SK-N-SH (cell line): ENCODE measurements at regions not wholly inside any gene's neighbourhood (a gene's known extent, or its start where the extent isn't known, plus 50 kb on each side); places are given as distances from the start of the nearest gene placed in this dataset.
A peak's percentile ranks its signal among the peaks of the same experiment; 100 is the strongest.

Experiments
- CTCF ChIA-PET: fragments of 300-600, 350-600 bp; formaldehyde crosslinking; extraction: SDS; loops from one replicate; lab custom pipeline; 2021; lab: Yijun Ruan, JAX
- POLR2A ChIA-PET: fragments of 350-600 bp; sonication (Branson Sonifier 250); formaldehyde crosslinking; extraction: SDS; loops from one replicate; lab custom pipeline; 2020; ENCODE audit warnings: antibody characterized with exemption, inconsistent platforms; lab: Yijun Ruan, JAX
- DNase-seq: peaks from one replicate; pipeline ENCODE4 v3.0.0; 2012
- H2AFZ ChIP-seq: fragments of 200-600 bp; sonication (generic); 2 replicates; pipeline ENCODE4 v1.8.1; 2016; ENCODE audit warnings: antibody characterized with exemption, mild to moderate bottlenecking, low read depth
- H3F3A ChIP-seq: fragments of 200-600 bp; sonication (generic); replicated peaks from 2 replicates; pipeline ENCODE3; 2016; ENCODE audit warnings: antibody characterized with exemption, mild to moderate bottlenecking; ENCODE audit not compliant: insufficient read depth
- H3K27ac ChIP-seq, 2 experiments: fragments of 200-500 bp in 1 of 2; fragments of 200-600 bp in 1 of 2; sonication (Bioruptor generic) in 1 of 2; sonication (generic), shearing (Covaris generic) in 1 of 2; 2 replicates each; pipeline versions ENCODE4 v1.5.1 to v1.6.1; 2014 to 2016; ENCODE audit warnings: low read depth in 2 of 2, inconsistent platforms in 1 of 2, low read length in 1 of 2, mild to moderate bottlenecking in 1 of 2, mixed read lengths in 1 of 2
- H3K27me3 ChIP-seq: fragments of 200-600 bp; sonication (generic), shearing (Covaris generic); 2 replicates; pipeline ENCODE4 v1.6.1; 2016; ENCODE audit warnings: mixed run types; ENCODE audit not compliant: insufficient read depth
- H3K36me3 ChIP-seq, 2 experiments: fragments of 200-500 bp in 1 of 2; fragments of 200-600 bp in 1 of 2; sonication (Bioruptor generic) in 1 of 2; sonication (generic) in 1 of 2; replicated peaks in 1 of 2; 2 replicates each; pipeline versions ENCODE3 to v1.5.1; 2014 to 2016; ENCODE audit warnings: low read length in 1 of 2, mild to moderate bottlenecking in 1 of 2; ENCODE audit not compliant: insufficient read depth in 2 of 2, control insufficient read depth in 1 of 2
- H3K4me1 ChIP-seq, 2 experiments: fragments of 200-500 bp in 1 of 2; fragments of 200-600 bp in 1 of 2; sonication (Bioruptor generic) in 1 of 2; sonication (generic), shearing (Covaris generic) in 1 of 2; 2 replicates each; pipeline versions ENCODE4 v1.5.1 to v1.6.1; 2014 to 2016; ENCODE audit warnings: low read depth in 1 of 2, low read length in 1 of 2, mixed run types in 1 of 2; ENCODE audit not compliant: insufficient read depth in 2 of 2, control insufficient read depth in 1 of 2
- H3K4me2 ChIP-seq: fragments of 200-600 bp; sonication (generic), shearing (Covaris generic); 2 replicates; pipeline ENCODE4 v1.6.1; 2017; ENCODE audit warnings: mixed run types
- H3K4me3 ChIP-seq, 2 experiments: fragments of 200-500 bp in 1 of 2; fragments of 200-600 bp in 1 of 2; sonication (Bioruptor generic) in 1 of 2; sonication (generic), shearing (Covaris generic) in 1 of 2; 2 replicates each; pipeline versions ENCODE4 v1.5.1 to v1.8.1; 2014 to 2016; ENCODE audit warnings: low read depth in 2 of 2, inconsistent platforms in 1 of 2, low read length in 1 of 2, mild to moderate bottlenecking in 1 of 2, mixed read lengths in 1 of 2, moderate library complexity in 1 of 2
- H3K79me2 ChIP-seq: fragments of 200-600 bp; sonication (generic); 2 replicates; pipeline ENCODE4 v1.8.1; 2017; ENCODE audit warnings: mild to moderate bottlenecking; ENCODE audit not compliant: insufficient read depth
- H3K9ac ChIP-seq: fragments of 200-600 bp; sonication (generic); 2 replicates; pipeline ENCODE4 v1.6.1; 2017; ENCODE audit warnings: mixed run types
- H3K9me2 ChIP-seq: fragments of 200-600 bp; sonication (generic); 2 replicates; pipeline ENCODE4 v1.6.1; 2017; ENCODE audit warnings: mixed run types
- H3K9me3 ChIP-seq: fragments of 200-600 bp; sonication (generic); 2 replicates; pipeline ENCODE4 v1.6.1; 2017; ENCODE audit warnings: mixed run types, mild to moderate bottlenecking, moderate library complexity
- H4K20me1 ChIP-seq: fragments of 200-600 bp; sonication (generic); 2 replicates; pipeline ENCODE4 v1.6.1; 2017; ENCODE audit warnings: mild to moderate bottlenecking, mixed run types; ENCODE audit not compliant: insufficient read depth
- FOXM1 ChIP-seq: IDR thresholded peaks from 2 replicates; pipeline ENCODE4 v1.4.0; 2012; ENCODE audit warnings: low read depth, mild to moderate bottlenecking
- JUND ChIP-seq: IDR thresholded peaks from 2 replicates; pipeline ENCODE4 v1.4.0; 2012
- MEF2A ChIP-seq: IDR thresholded peaks from 2 replicates; pipeline ENCODE4 v1.4.0; 2012; ENCODE audit warnings: low read depth, borderline replicate concordance
- MXI1 ChIP-seq: IDR thresholded peaks from 2 replicates; pipeline ENCODE4 v1.6.1; 2012; ENCODE audit warnings: mild to moderate bottlenecking, low read depth, low read length, improper control_type of control experiment
- NRF1 ChIP-seq: IDR thresholded peaks from 2 replicates; pipeline ENCODE4 v1.6.1; 2012; ENCODE audit warnings: low read depth, mild to moderate bottlenecking, low read length
- RXRA ChIP-seq: IDR thresholded peaks from 2 replicates; pipeline ENCODE4 v1.4.0; 2012; ENCODE audit warnings: low read depth, mild to moderate bottlenecking, borderline replicate concordance
- TAF1 ChIP-seq: IDR thresholded peaks from 2 replicates; pipeline ENCODE4 v1.6.1; 2012; ENCODE audit warnings: low read depth, mild to moderate bottlenecking, low read length, moderate library complexity, borderline replicate concordance
- YY1 ChIP-seq: IDR thresholded peaks from 2 replicates; pipeline ENCODE4 v1.4.0; 2012; ENCODE audit warnings: low read depth, mild to moderate bottlenecking
- WGBS: methylation state at CpG from one replicate; pipeline ENCODE4 v1.1.6; 2017; ENCODE audit warnings: low lambda C conversion rate; 5-methylcytosine and 5-hydroxymethylcytosine counted together
- TF ChIP-seq, protein P1 (sequence below): fragments of 150-350 bp; IDR thresholded peaks from 2 replicates; pipeline ENCODE4 v1.6.1; 2016; ENCODE audit warnings: mild to moderate bottlenecking, low read depth, low read length
- TF ChIP-seq, protein P2 (sequence below): IDR thresholded peaks from 2 replicates; pipeline ENCODE4 v1.6.1; 2012; ENCODE audit warnings: mild to moderate bottlenecking, low read depth, low read length, moderate library complexity

DNA sequence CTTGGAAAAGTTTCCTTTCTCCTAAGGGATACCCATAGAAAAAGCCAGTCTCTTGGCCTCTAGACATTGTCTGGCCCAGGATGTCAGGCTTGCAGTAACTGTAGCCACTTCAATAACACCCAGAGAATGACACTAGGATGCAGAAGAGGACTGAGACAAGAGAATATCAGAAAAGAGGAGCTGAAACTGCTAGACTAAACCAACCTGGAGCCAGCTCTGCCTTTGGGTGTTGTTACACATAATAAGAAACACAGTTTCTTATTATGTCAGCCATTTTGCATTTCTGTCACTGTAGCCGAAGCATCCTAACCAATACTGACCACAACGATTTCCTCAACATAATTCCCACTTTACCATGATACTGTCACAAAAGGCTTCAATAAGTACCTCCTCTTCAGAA is 72.2 kb upstream of the RCN1 start (continued):
- TF ChIP-seq MEF2A (no peak), TAF1 (no peak), JUND (no peak), MXI1 (no peak), YY1 (no peak)
- TF ChIP-seq, protein P1, sequence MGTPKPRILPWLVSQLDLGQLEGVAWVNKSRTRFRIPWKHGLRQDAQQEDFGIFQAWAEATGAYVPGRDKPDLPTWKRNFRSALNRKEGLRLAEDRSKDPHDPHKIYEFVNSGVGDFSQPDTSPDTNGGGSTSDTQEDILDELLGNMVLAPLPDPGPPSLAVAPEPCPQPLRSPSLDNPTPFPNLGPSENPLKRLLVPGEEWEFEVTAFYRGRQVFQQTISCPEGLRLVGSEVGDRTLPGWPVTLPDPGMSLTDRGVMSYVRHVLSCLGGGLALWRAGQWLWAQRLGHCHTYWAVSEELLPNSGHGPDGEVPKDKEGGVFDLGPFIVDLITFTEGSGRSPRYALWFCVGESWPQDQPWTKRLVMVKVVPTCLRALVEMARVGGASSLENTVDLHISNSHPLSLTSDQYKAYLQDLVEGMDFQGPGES, result no peak
- TF ChIP-seq, all 33 proteins: peak for 0

DNA sequence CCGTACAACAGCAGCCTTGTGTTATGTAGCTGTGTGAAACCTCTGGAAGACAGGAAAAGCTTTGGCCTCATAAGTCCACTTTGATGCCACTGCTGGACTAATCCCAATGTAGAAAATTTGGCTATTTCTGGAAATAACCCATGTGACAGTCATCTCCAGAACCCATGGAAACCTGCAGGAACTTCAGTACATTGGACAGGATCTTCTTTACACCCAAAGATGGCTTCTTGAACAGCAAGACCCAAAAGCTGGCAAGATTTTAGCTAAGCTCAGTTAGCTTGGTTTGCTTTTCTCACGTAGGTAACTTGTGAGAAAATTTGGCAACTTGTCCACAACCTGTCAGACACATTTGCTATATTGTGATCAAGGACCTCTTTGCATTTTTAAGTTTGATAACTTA is 74.8 kb upstream of the RCN1 start:
- H4K20me1 ChIP-seq, result no peaks in the 10 kb centered on the region
- no peak overlapping the region for H3K27ac ChIP-seq
- H3K27me3 ChIP-seq, result peaks cover 17% of the 10 kb centered on the region; the same call in 1 of the 2 replicates
- no peak overlapping the region for H3K9ac ChIP-seq
- no peak overlapping the region for H3K4me2 ChIP-seq
- ChIA-PET POLR2A (no interaction called here), CTCF (interaction anchor here (0.8 to 1.5 kb wide), 3 partner anchors 9 to 780 kb away, joined by 3 to 4 read pairs (median 4); no protein-coding TSS in a partner anchor)
- TF ChIP-seq, protein P2, sequence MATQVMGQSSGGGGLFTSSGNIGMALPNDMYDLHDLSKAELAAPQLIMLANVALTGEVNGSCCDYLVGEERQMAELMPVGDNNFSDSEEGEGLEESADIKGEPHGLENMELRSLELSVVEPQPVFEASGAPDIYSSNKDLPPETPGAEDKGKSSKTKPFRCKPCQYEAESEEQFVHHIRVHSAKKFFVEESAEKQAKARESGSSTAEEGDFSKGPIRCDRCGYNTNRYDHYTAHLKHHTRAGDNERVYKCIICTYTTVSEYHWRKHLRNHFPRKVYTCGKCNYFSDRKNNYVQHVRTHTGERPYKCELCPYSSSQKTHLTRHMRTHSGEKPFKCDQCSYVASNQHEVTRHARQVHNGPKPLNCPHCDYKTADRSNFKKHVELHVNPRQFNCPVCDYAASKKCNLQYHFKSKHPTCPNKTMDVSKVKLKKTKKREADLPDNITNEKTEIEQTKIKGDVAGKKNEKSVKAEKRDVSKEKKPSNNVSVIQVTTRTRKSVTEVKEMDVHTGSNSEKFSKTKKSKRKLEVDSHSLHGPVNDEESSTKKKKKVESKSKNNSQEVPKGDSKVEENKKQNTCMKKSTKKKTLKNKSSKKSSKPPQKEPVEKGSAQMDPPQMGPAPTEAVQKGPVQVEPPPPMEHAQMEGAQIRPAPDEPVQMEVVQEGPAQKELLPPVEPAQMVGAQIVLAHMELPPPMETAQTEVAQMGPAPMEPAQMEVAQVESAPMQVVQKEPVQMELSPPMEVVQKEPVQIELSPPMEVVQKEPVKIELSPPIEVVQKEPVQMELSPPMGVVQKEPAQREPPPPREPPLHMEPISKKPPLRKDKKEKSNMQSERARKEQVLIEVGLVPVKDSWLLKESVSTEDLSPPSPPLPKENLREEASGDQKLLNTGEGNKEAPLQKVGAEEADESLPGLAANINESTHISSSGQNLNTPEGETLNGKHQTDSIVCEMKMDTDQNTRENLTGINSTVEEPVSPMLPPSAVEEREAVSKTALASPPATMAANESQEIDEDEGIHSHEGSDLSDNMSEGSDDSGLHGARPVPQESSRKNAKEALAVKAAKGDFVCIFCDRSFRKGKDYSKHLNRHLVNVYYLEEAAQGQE, result peak; percentile 58; the same call in 1 of the 2 replicates
- TF ChIP-seq YY1, result no peak
- 13% methylated on average over 2 of the region's 2 CpGs for WGBS
- no peak overlapping the region for H3K4me3 ChIP-seq
- H3F3A ChIP-seq, result no peaks in the 10 kb centered on the region
- no peaks in the 10 kb centered on the region for H3K9me3 ChIP-seq
- H2AFZ ChIP-seq, result no peak overlapping the region
- DNase-seq, result no peak
- no peaks in the 10 kb centered on the region for H3K79me2 ChIP-seq
- H3K9me2 ChIP-seq, result no peaks in the 10 kb centered on the region
- H3K4me1 ChIP-seq, result no peaks in the 10 kb centered on the region
- no peaks in the 10 kb centered on the region for H3K36me3 ChIP-seq

DNA sequence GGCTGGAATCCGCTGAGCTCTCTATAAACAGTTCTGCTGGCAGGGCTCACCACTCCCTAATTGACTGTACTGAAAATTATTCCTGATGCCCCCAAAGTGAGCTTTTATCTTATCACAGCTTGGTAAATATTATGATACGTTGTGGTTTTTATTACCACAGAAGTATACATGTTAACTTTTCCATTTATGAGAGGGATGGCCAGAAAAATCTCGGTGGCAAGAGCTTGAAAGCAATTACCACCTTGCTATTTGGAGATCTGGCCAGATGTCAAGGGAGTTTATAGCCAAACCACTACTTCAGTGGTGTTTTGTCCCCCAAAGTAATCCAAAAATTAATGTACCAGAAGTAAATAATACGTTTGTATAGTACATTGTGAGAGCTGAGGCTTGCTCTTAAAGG is 75.4 kb upstream of the RCN1 start:
- Histone ChIP-seq H3K9me3 (no peaks in the 10 kb centered on the region), H3K27me3 (peaks cover 21% of the 10 kb centered on the region; the same call in 1 of the 2 replicates), H2AFZ (no peak overlapping the region), H3K27ac (no peak overlapping the region), H3K9ac (no peak overlapping the region), H3K79me2 (no peaks in the 10 kb centered on the region), H4K20me1 (no peaks in the 10 kb centered on the region), H3K4me3 (no peak overlapping the region), H3F3A (no peaks in the 10 kb centered on the region), H3K4me1 (no peaks in the 10 kb centered on the region), H3K36me3 (no peaks in the 10 kb centered on the region), H3K4me2 (no peak overlapping the region), H3K9me2 (no peaks in the 10 kb centered on the region)
- DNase-seq, result no peak
- ChIA-PET CTCF (interaction anchor here (0.8 to 1.5 kb wide), 3 partner anchors 8 to 780 kb away, joined by 3 to 4 read pairs (median 4); no protein-coding TSS in a partner anchor), POLR2A (no interaction called here)
- TF ChIP-seq FOXM1, result no peak
- no peak for TF ChIP-seq NRF1
- no peak for TF ChIP-seq JUND
- no peak for TF ChIP-seq RXRA
- WGBS, result 18% methylated on average over 4 of the region's 4 CpGs
